GDM1 (cell line): ENCODE measurements at regions not wholly inside any gene's neighbourhood (a gene's known extent, or its start where the extent isn't known, plus 50 kb on each side); places are given as distances from the start of the nearest gene placed in this dataset.

Source experiments
- DNase-seq: peaks from one replicate; lab custom pipeline; 2025; lab: John Stamatoyannopoulos, UW

- no peak for DNase-seq
These were observed 398.4 kb upstream of the NOVA1 start for GRCh38 chr14:26996246-26996645.

- DNase-seq = no peak
These were observed 404.3 kb upstream of the NOVA1 start for GRCh38 chr14:27002179-27002578.

- no peak for DNase-seq
These were observed 408.7 kb upstream of the NOVA1 start for GRCh38 chr14:27006570-27006969.

- no peak for DNase-seq
These were observed 410.4 kb upstream of the NOVA1 start for GRCh38 chr14:27008187-27008586.

- DNase-seq = no peak
These were observed 414.8 kb upstream of the NOVA1 start for GRCh38 chr14:27012641-27013040.

- no peak for DNase-seq
These were observed 415.8 kb upstream of the NOVA1 start for GRCh38 chr14:27013678-27014077.

GRCh38 chr14:27015065-27015464 lies 417.2 kb upstream of the NOVA1 start:
- DNase-seq = no peak

GRCh38 chr14:27025648-27026047 lies 427.8 kb upstream of the NOVA1 start:
- no peak for DNase-seq

- DNase-seq = no peak
These were observed 428.3 kb upstream of the NOVA1 start for GRCh38 chr14:27026097-27026496.

GRCh38 chr14:27040552-27040951 lies 442.7 kb upstream of the NOVA1 start:
- DNase-seq = no peak

GRCh38 chr14:27049701-27050100 lies 451.9 kb upstream of the NOVA1 start:
- DNase-seq = no peak

GRCh38 chr14:27050208-27050607 lies 452.4 kb upstream of the NOVA1 start:
- DNase-seq = no peak

GRCh38 chr14:27056586-27056985 lies 458.8 kb upstream of the NOVA1 start:
- no peak for DNase-seq

- DNase-seq = no peak
These were observed 463.5 kb upstream of the NOVA1 start for GRCh38 chr14:27061299-27061698.

- no peak for DNase-seq
These were observed 466.1 kb upstream of the NOVA1 start for GRCh38 chr14:27063959-27064358.

- DNase-seq = no peak
These were observed 468.1 kb upstream of the NOVA1 start for GRCh38 chr14:27065886-27066285.

GRCh38 chr14:27067961-27068360 lies 470.1 kb upstream of the NOVA1 start:
- no peak for DNase-seq

GRCh38 chr14:27072589-27072988 lies 474.8 kb upstream of the NOVA1 start:
- no peak for DNase-seq

- DNase-seq = no peak
These were observed 477.7 kb upstream of the NOVA1 start for GRCh38 chr14:27075503-27075902.

- no peak for DNase-seq
These were observed 479.4 kb upstream of the NOVA1 start for GRCh38 chr14:27077214-27077613.

- no peak for DNase-seq
These were observed 479.9 kb upstream of the NOVA1 start for GRCh38 chr14:27077710-27078109.

GRCh38 chr14:27078191-27078590 lies 480.4 kb upstream of the NOVA1 start:
- no peak for DNase-seq

- DNase-seq = no peak
These were observed 481.9 kb upstream of the NOVA1 start for GRCh38 chr14:27079716-27080115.

GRCh38 chr14:27085500-27085899 lies 487.7 kb upstream of the NOVA1 start:
- no peak for DNase-seq

GRCh38 chr14:27090716-27091115 lies 492.9 kb upstream of the NOVA1 start:
- DNase-seq = no peak
